ENCODE measurements at regions not wholly inside any gene's neighbourhood (a gene's known extent, or its start where the extent isn't known, plus 50 kb on each side); places are given as distances from the start of the nearest gene placed in this dataset.

- no peak overlapping the region for H3K4me3 ChIP-seq
- no peaks in the 10 kb centered on the region for H3K4me1 ChIP-seq (ENCODE audit: low read depth)
- H3K36me3 ChIP-seq = no peaks in the 10 kb centered on the region
- no peak for TF ChIP-seq CTCF (IDR thresholded peaks at IDR 0.05; ENCODE audit: low read depth, low read length)
- no peak for DNase-seq (ENCODE audit: low read depth in 1 of 2, low spot score in 1 of 2)
- H3K27ac ChIP-seq = no peak overlapping the region
- no peaks in the 10 kb centered on the region for H3K27me3 ChIP-seq
- no peaks in the 10 kb centered on the region for H3K9me3 ChIP-seq (ENCODE audit: low read depth)
These were observed 136.9 kb upstream of the ZC3H12C start for GRCh38 chr11:109956124-109956793.

GRCh38 chr11:109957000-109957399 is 136.2 kb upstream of the ZC3H12C start:
- no peak overlapping the region for H3K27ac ChIP-seq

GRCh38 chr11:109957601-109958000 is 135.6 kb upstream of the ZC3H12C start:
- no peaks in the 10 kb centered on the region for H3K36me3 ChIP-seq
- H3K4me1 ChIP-seq (ENCODE audit: low read depth) = no peaks in the 10 kb centered on the region
- no peaks in the 10 kb centered on the region for H3K9me3 ChIP-seq (ENCODE audit: low read depth)
- no peak for TF ChIP-seq CTCF (IDR thresholded peaks at IDR 0.05; ENCODE audit: low read depth, low read length)
- DNase-seq (ENCODE audit: low read depth in 1 of 2, low spot score in 1 of 2) = no peak
- H3K27ac ChIP-seq = no peak overlapping the region
- H3K27me3 ChIP-seq = no peaks in the 10 kb centered on the region
- H3K4me3 ChIP-seq = no peak overlapping the region

More at GRCh38 chr11:109957000-109957399, 136.2 kb upstream of the ZC3H12C start:
- Histone ChIP-seq H3K4me3 (no peak overlapping the region), H3K36me3 (no peaks in the 10 kb centered on the region), H3K27me3 (no peaks in the 10 kb centered on the region), H3K9me3 (ENCODE audit: low read depth) (no peaks in the 10 kb centered on the region), H3K4me1 (ENCODE audit: low read depth) (no peaks in the 10 kb centered on the region)
- no peak for TF ChIP-seq CTCF (IDR thresholded peaks at IDR 0.05; ENCODE audit: low read depth, low read length)
- no peak for DNase-seq (ENCODE audit: low read depth in 1 of 2, low spot score in 1 of 2)

GRCh38 chr11:109958131-109958820 is 134.9 kb upstream of the ZC3H12C start:
- no peak overlapping the region for H3K27ac ChIP-seq
- H3K4me1 ChIP-seq (ENCODE audit: low read depth) = no peaks in the 10 kb centered on the region
- H3K9me3 ChIP-seq (ENCODE audit: low read depth) = no peaks in the 10 kb centered on the region
- H3K27me3 ChIP-seq = no peaks in the 10 kb centered on the region
- no peak for TF ChIP-seq CTCF (IDR thresholded peaks at IDR 0.05; ENCODE audit: low read depth, low read length)
- no peak overlapping the region for H3K4me3 ChIP-seq
- no peak for DNase-seq (ENCODE audit: low read depth in 1 of 2, low spot score in 1 of 2)
- no peaks in the 10 kb centered on the region for H3K36me3 ChIP-seq

- Histone ChIP-seq H3K4me1 (ENCODE audit: low read depth) (no peaks in the 10 kb centered on the region), H3K27ac (no peak overlapping the region), H3K4me3 (no peak overlapping the region), H3K9me3 (ENCODE audit: low read depth) (no peaks in the 10 kb centered on the region), H3K36me3 (no peaks in the 10 kb centered on the region), H3K27me3 (no peaks in the 10 kb centered on the region)
- TF ChIP-seq CTCF (IDR thresholded peaks at IDR 0.05; ENCODE audit: low read depth, low read length) = no peak
- no peak for DNase-seq (ENCODE audit: low read depth in 1 of 2, low spot score in 1 of 2)
These were observed 134.4 kb upstream of the ZC3H12C start for GRCh38 chr11:109958821-109959166.
